Tibial nerve (tissue), 4 donors: ENCODE measurements at regions not wholly inside any gene's neighbourhood (a gene's known extent, or its start where the extent isn't known, plus 50 kb on each side); places are given as distances from the start of the nearest gene placed in this dataset.

Source experiments
- DNase-seq, 2 donors: peaks; one replicate each; pipeline ENCODE4 v3.0.0-alpha.2; 2019; ENCODE audit warnings: low spot score in 2 of 2
- H3K27ac ChIP-seq, 4 donors: fragments of 200-600 bp; sonication (generic) in 3 of 4; one replicate each; pipeline ENCODE4 v1.5.1; 2017 to 2019; ENCODE audit warnings: mild to moderate bottlenecking in 1 of 4
- H3K27me3 ChIP-seq, 2 donors: fragments of 200-600 bp; sonication (generic) in 1 of 2; one replicate each; pipeline versions ENCODE4 v1.5.1 to v1.6.0; 2017 to 2019
- H3K36me3 ChIP-seq, 3 donors: fragments of 200-600 bp; sonication (generic); one replicate each; pipeline ENCODE4 v1.5.1; 2018 to 2019
- H3K4me1 ChIP-seq, 4 donors: fragments of 200-600 bp; sonication (generic) in 3 of 4; one replicate each; pipeline ENCODE4 v1.5.1; 2017 to 2019
- H3K4me3 ChIP-seq, 4 donors: fragments of 200-600 bp; sonication (generic) in 3 of 4; one replicate each; pipeline ENCODE4 v1.5.1; 2017 to 2019; ENCODE audit warnings: mild to moderate bottlenecking in 1 of 4, moderate library complexity in 1 of 4
- H3K9me3 ChIP-seq, 4 donors: fragments of 200-600 bp; sonication (generic) in 3 of 4; one replicate each; pipeline ENCODE4 v1.5.1; 2017 to 2019
- EP300 ChIP-seq, 2 donors: sonication (generic); formaldehyde crosslinking; IDR thresholded peaks; one replicate each; pipeline ENCODE4 v1.6.1; 2017; ENCODE audit warnings: antibody characterized with exemption in 2 of 2, mild to moderate bottlenecking in 1 of 2
- POLR2A ChIP-seq, 2 donors: fragments of 450-650 bp; IDR thresholded peaks; one replicate each; pipeline ENCODE4 v1.6.1; 2017; ENCODE audit warnings: antibody characterized with exemption in 2 of 2, mild to moderate bottlenecking in 2 of 2, moderate library complexity in 2 of 2
- WGBS, 2 donors: methylation state at CpG; one replicate each; pipeline ENCODE4 v1.1.5; 2018; 5-methylcytosine and 5-hydroxymethylcytosine counted together
- TF ChIP-seq, protein P1 (sequence below), 5 experiments: fragments of 200-600 bp in 3 of 5; fragments of 450-650 bp in 2 of 5; sonication (generic) in 3 of 5; IDR thresholded peaks; one replicate each; pipeline ENCODE4 v1.5.1; 2016 to 2019; ENCODE audit warnings: antibody characterized with exemption in 5 of 5, mild to moderate bottlenecking in 3 of 5, moderate library complexity in 2 of 5

- H3K27ac ChIP-seq = no peak overlapping the region
- no peaks in the 10 kb centered on the region for H3K36me3 ChIP-seq
- no peaks in the 10 kb centered on the region for H3K27me3 ChIP-seq
- WGBS, 2 donors = 88 to 100% methylated on average over 1 of the region's 1 CpG
- H3K4me1 ChIP-seq = no peaks in the 10 kb centered on the region
- no peak overlapping the region for H3K4me3 ChIP-seq
- TF ChIP-seq EP300 (IDR thresholded peaks at IDR 0.05) (no peak), POLR2A (IDR thresholded peaks at IDR 0.05) (no peak)
- TF ChIP-seq, protein P1, sequence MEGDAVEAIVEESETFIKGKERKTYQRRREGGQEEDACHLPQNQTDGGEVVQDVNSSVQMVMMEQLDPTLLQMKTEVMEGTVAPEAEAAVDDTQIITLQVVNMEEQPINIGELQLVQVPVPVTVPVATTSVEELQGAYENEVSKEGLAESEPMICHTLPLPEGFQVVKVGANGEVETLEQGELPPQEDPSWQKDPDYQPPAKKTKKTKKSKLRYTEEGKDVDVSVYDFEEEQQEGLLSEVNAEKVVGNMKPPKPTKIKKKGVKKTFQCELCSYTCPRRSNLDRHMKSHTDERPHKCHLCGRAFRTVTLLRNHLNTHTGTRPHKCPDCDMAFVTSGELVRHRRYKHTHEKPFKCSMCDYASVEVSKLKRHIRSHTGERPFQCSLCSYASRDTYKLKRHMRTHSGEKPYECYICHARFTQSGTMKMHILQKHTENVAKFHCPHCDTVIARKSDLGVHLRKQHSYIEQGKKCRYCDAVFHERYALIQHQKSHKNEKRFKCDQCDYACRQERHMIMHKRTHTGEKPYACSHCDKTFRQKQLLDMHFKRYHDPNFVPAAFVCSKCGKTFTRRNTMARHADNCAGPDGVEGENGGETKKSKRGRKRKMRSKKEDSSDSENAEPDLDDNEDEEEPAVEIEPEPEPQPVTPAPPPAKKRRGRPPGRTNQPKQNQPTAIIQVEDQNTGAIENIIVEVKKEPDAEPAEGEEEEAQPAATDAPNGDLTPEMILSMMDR (IDR thresholded peaks at IDR 0.05) = no peak
- peaks cover 0 to 15% (median 0%) of the 10 kb centered on the region in 4 donors for H3K9me3 ChIP-seq
- DNase-seq = no peak
Observed at GRCh38 chr14:57031474-57031873, 221.2 kb upstream of the OTX2 start.

DNA sequence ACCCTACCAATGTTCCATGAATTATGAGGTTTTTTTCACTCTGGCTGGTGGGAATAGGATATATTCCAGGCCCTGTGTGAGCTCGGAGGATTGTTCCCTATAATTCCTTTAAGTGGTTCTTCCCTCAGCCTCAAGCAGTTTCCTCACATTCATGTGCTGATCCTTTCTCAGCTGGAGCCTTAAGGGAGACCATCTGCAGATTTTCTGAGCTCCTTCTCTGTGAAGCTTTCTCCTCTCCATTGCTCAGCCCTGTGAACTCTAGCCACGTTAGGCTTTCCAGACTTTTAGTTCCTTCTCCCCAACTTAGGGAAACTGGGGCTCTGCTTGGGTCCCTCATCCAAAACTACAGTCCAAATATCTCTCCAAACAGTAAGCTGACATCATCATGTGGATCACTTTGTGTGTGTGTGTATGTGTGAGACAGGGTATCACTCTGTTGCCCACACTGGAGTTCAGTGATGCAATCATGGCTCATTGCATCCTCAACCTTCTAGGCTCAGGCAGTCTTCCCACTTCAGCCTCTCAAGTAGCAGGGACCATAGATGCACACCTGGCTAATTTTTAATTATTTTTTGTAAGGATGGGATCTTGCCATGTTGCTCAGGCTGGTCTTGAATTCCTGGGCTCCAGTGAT is 219.5 kb upstream of the OTX2 start:
- 33 to 41% methylated on average over 2 of the region's 2 CpGs for WGBS, 2 donors

DNA sequence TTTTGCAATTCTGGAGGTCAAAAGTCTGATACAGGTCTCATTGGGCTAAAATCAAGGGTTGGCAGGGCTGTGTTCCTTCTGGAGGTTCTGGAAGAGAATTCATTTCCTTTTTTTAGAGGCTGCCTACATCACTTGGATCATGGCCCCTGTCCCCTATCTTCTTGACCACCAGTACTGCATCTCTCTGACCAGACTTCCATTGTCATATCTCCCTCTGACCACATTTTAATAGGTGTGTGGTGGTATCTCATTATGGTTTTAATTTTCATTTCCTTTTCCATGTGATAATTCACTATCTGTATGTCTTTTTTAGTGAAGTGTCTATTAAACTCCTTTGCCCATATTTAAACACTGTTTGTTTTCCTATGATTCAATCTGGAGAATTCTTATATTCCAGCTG is 215.2 kb upstream of the OTX2 start:
- TF ChIP-seq POLR2A (IDR thresholded peaks at IDR 0.05) (no peak), EP300 (IDR thresholded peaks at IDR 0.05) (no peak)
- TF ChIP-seq, protein P1 (IDR thresholded peaks at IDR 0.05) = no peak
- H3K4me1 ChIP-seq = no peaks in the 10 kb centered on the region

More for the DNA sequence above, 219.5 kb upstream of the OTX2 start:
- no peak overlapping the region for H3K4me3 ChIP-seq
- H3K27ac ChIP-seq = no peak overlapping the region
- peaks cover 0 to 15% (median 0%) of the 10 kb centered on the region in 4 donors for H3K9me3 ChIP-seq
- no peak for DNase-seq
- no peaks in the 10 kb centered on the region for H3K4me1 ChIP-seq
- no peaks in the 10 kb centered on the region for H3K36me3 ChIP-seq
- TF ChIP-seq EP300 (IDR thresholded peaks at IDR 0.05) = no peak
- no peak for TF ChIP-seq POLR2A (IDR thresholded peaks at IDR 0.05)
- TF ChIP-seq, protein P1 (IDR thresholded peaks at IDR 0.05) = no peak
- no peaks in the 10 kb centered on the region for H3K27me3 ChIP-seq

DNA sequence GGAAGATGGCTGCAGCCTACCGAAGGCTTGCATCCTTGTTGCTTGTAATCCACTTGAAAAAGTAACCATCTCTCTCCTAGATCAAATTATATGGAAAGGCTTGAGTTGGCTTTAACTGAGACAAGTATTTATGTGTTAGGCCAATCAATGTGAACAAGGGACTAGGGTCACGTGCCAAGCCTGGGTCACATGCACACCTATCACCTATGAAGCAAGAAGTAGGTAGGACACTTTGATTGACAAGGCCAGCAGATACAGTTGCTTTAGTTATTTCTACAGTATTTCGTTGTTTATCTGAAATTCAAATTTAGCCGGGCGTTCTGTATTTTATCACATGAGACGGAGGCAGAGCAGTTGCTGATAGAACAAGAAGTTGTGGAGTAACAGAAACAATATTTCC is 212.3 kb upstream of the OTX2 start:
- TF ChIP-seq, protein P1 (IDR thresholded peaks at IDR 0.05) = no peak
- TF ChIP-seq EP300 (IDR thresholded peaks at IDR 0.05) (no peak), POLR2A (IDR thresholded peaks at IDR 0.05) (no peak)
- H3K9me3 ChIP-seq = no peaks in the 10 kb centered on the region
- DNase-seq = no peak
- 83 to 91% methylated on average over 6 of the region's 6 CpGs for WGBS, 2 donors
- H3K27me3 ChIP-seq = no peaks in the 10 kb centered on the region
- H3K36me3 ChIP-seq = no peaks in the 10 kb centered on the region
- no peak overlapping the region for H3K27ac ChIP-seq
- H3K4me3 ChIP-seq = no peak overlapping the region
- no peaks in the 10 kb centered on the region for H3K4me1 ChIP-seq

More for the DNA sequence above, 215.2 kb upstream of the OTX2 start:
- Histone ChIP-seq H3K9me3 (peaks cover 0 to 9% (median 0%) of the 10 kb centered on the region in 4 donors), H3K27me3 (no peaks in the 10 kb centered on the region), H3K4me3 (no peak overlapping the region), H3K27ac (no peak overlapping the region), H3K36me3 (no peaks in the 10 kb centered on the region)
- no peak for DNase-seq

DNA sequence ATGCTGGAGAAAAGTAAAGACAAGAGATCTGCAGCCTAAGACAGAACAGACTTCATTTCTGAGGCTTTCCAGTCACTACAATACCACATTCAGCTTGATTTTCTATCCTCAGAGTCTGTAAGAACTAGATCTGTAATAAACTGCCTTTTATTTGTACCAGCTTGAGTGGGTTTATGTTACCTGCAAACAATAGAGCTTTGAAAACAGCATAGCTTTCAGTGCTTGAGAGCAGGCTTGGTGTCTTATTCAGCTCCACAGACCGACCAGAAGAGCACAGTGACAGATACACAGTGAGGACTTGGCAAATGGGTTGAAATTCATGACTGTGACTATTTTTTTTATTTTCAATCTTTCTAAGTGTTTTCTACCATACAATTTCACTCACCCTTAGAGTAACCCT is 207.8 kb upstream of the OTX2 start:
- 28 to 46% methylated on average over 1 of the region's 1 CpG for WGBS, 2 donors
- no peak overlapping the region for H3K27ac ChIP-seq

More for the DNA sequence above, 207.8 kb upstream of the OTX2 start:
- DNase-seq = no peak
- H3K36me3 ChIP-seq = no peaks in the 10 kb centered on the region
- TF ChIP-seq, protein P1 (IDR thresholded peaks at IDR 0.05) = no peak
- TF ChIP-seq EP300 (IDR thresholded peaks at IDR 0.05) (no peak), POLR2A (IDR thresholded peaks at IDR 0.05) (no peak)
- no peaks in the 10 kb centered on the region for H3K4me1 ChIP-seq
- H3K9me3 ChIP-seq = peaks cover 0 to 9% (median 0%) of the 10 kb centered on the region in 4 donors
- no peak overlapping the region for H3K4me3 ChIP-seq
- H3K27me3 ChIP-seq = no peaks in the 10 kb centered on the region
